ENCODE measurements at regions not wholly inside any gene's neighbourhood (a gene's known extent, or its start where the extent isn't known, plus 50 kb on each side); places are given as distances from the start of the nearest gene placed in this dataset.

- Mint-ChIP-seq H3K27me3 (ENCODE audit: low read depth, poor library complexity) (no peaks in the 10 kb centered on the region), H3K4me1 (no peaks in the 10 kb centered on the region), H3K4me3 (no peak overlapping the region), H3K36me3 (ENCODE audit: low read depth) (no peaks in the 10 kb centered on the region), H3K9me3 (no peaks in the 10 kb centered on the region), H3K27ac (no peak overlapping the region)
- TF ChIP-seq CTCF (IDR thresholded peaks at IDR 0.05), result no peak
- DNase-seq, result no peak
These were observed 180.8 kb downstream of the MDFIC start for GRCh38 chr7:115102738-115103137.

- no peak for TF ChIP-seq CTCF (IDR thresholded peaks at IDR 0.05)
These were observed 179.3 kb downstream of the MDFIC start for GRCh38 chr7:115101199-115101598.

GRCh38 chr7:115099906-115100305 is 178.0 kb downstream of the MDFIC start:
- H3K27ac Mint-ChIP-seq, result no peak overlapping the region
- no peak for DNase-seq
- H3K9me3 Mint-ChIP-seq, result no peaks in the 10 kb centered on the region
- H3K36me3 Mint-ChIP-seq (ENCODE audit: low read depth), result no peaks in the 10 kb centered on the region
- H3K4me1 Mint-ChIP-seq, result peaks cover 6% of the 10 kb centered on the region
- no peak for TF ChIP-seq CTCF (IDR thresholded peaks at IDR 0.05)
- no peak overlapping the region for H3K4me3 Mint-ChIP-seq
- no peaks in the 10 kb centered on the region for H3K27me3 Mint-ChIP-seq (ENCODE audit: low read depth, poor library complexity)

More at GRCh38 chr7:115101199-115101598, 179.3 kb downstream of the MDFIC start:
- H3K4me3 Mint-ChIP-seq, result no peak overlapping the region
- no peaks in the 10 kb centered on the region for H3K36me3 Mint-ChIP-seq (ENCODE audit: low read depth)
- no peaks in the 10 kb centered on the region for H3K9me3 Mint-ChIP-seq
- no peaks in the 10 kb centered on the region for H3K27me3 Mint-ChIP-seq (ENCODE audit: low read depth, poor library complexity)
- peaks cover 6% of the 10 kb centered on the region for H3K4me1 Mint-ChIP-seq
- H3K27ac Mint-ChIP-seq, result no peak overlapping the region
- DNase-seq, result no peak

- TF ChIP-seq CTCF (IDR thresholded peaks at IDR 0.05), result no peak
- H3K27me3 Mint-ChIP-seq (ENCODE audit: low read depth, poor library complexity), result no peaks in the 10 kb centered on the region
- H3K9me3 Mint-ChIP-seq, result no peaks in the 10 kb centered on the region
- peaks cover 6% of the 10 kb centered on the region for H3K4me1 Mint-ChIP-seq
- no peaks in the 10 kb centered on the region for H3K36me3 Mint-ChIP-seq (ENCODE audit: low read depth)
- H3K27ac Mint-ChIP-seq, result no peak overlapping the region
- H3K4me3 Mint-ChIP-seq, result no peak overlapping the region
- no peak for DNase-seq
These were observed 175.3 kb downstream of the MDFIC start for GRCh38 chr7:115097175-115097671.

- H3K27me3 Mint-ChIP-seq (ENCODE audit: low read depth, poor library complexity), result no peaks in the 10 kb centered on the region
- no peak for TF ChIP-seq CTCF (IDR thresholded peaks at IDR 0.05)
- H3K36me3 Mint-ChIP-seq (ENCODE audit: low read depth), result no peaks in the 10 kb centered on the region
- H3K27ac Mint-ChIP-seq, result no peak overlapping the region
- DNase-seq, result no peak
- peaks cover 6% of the 10 kb centered on the region for H3K4me1 Mint-ChIP-seq
- H3K4me3 Mint-ChIP-seq, result no peak overlapping the region
- H3K9me3 Mint-ChIP-seq, result no peaks in the 10 kb centered on the region
These were observed 174.4 kb downstream of the MDFIC start for GRCh38 chr7:115096262-115096661.

GRCh38 chr7:115094163-115094562 is 172.3 kb downstream of the MDFIC start:
- H3K4me3 Mint-ChIP-seq, result no peak overlapping the region
- H3K4me1 Mint-ChIP-seq, result peaks cover 6% of the 10 kb centered on the region
- no peaks in the 10 kb centered on the region for H3K36me3 Mint-ChIP-seq (ENCODE audit: low read depth)
- H3K9me3 Mint-ChIP-seq, result no peaks in the 10 kb centered on the region
- no peak for DNase-seq
- TF ChIP-seq CTCF (IDR thresholded peaks at IDR 0.05), result no peak
- H3K27ac Mint-ChIP-seq, result no peak overlapping the region
- H3K27me3 Mint-ChIP-seq (ENCODE audit: low read depth, poor library complexity), result no peaks in the 10 kb centered on the region

All from nephron progenitor cell (in vitro differentiated cells).